PFSK-1 (cell line): ENCODE measurements at regions not wholly inside any gene's neighbourhood (a gene's known extent, or its start where the extent isn't known, plus 50 kb on each side); places are given as distances from the start of the nearest gene placed in this dataset.

ENCODE experiments used
- POLR2AphosphoS5 ChIP-seq: IDR thresholded peaks from 2 replicates; pipeline ENCODE4 v1.6.1; 2012; ENCODE audit warnings: low read depth, mild to moderate bottlenecking, control low read depth, low read length, moderate library complexity
- SIN3A ChIP-seq: IDR thresholded peaks from 2 replicates; pipeline ENCODE4 v1.6.1; 2012; ENCODE audit warnings: mild to moderate bottlenecking, low read length, moderate library complexity, borderline replicate concordance; ENCODE audit not compliant: insufficient read depth
- TAF1 ChIP-seq: IDR thresholded peaks from 2 replicates; pipeline ENCODE4 v1.6.1; 2012; ENCODE audit warnings: low read length, control low read depth, borderline replicate concordance; ENCODE audit not compliant: insufficient read depth

GRCh38 chr4:111982089-111982488 lies 163.2 kb upstream of the FAM241A start:
- TF ChIP-seq POLR2AphosphoS5 (no peak), TAF1 (no peak), SIN3A (no peak)
